ENCODE measurements at regions not wholly inside any gene's neighbourhood (a gene's known extent, or its start where the extent isn't known, plus 50 kb on each side); places are given as distances from the start of the nearest gene placed in this dataset.

- DNase-seq = no peak
Observed at GRCh38 chr13:109390391-109390790, 396.0 kb downstream of the IRS2 start.

GRCh38 chr13:109389892-109390345 lies 396.5 kb downstream of the IRS2 start:
- no peak for DNase-seq

DNA sequence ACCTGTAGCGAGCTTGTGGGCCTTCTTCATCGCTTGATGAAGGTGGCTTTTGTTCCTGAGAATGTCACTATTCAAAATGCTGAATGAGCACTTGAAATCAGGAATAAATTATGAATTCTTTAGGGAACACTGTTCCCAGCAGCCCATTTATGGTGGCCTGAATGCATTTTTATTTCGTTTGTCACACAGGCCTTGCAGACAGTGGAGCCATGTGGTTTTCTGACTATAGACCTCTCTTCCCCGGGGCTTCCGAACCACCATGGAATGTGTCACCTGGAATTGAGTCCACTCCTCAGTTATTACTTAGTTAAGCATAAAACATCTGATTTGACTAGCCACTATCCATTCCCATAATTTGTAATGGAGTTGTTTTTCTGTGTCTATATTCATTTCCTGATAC lies 396.9 kb downstream of the IRS2 start:
- no peak for DNase-seq

DNA sequence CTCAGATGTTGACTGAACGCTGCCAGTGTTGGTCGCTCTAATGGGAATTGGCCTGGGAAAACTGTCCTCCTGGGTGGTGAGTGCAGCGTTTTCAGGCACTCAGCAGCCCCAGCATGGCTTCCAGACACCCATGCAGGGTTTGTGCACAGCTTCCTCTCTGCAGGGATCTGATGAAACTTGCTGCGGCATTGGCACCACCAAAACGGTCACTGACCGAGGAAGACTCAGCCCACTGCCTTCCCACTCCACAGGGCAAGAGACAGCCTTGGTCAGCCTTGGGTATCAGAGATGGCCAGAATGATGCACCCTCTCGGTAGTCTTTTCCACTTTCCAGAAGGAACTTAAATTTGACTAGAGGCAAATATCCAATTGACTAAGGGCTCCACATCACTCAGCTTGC lies 398.9 kb downstream of the IRS2 start:
- no peak for DNase-seq

DNA sequence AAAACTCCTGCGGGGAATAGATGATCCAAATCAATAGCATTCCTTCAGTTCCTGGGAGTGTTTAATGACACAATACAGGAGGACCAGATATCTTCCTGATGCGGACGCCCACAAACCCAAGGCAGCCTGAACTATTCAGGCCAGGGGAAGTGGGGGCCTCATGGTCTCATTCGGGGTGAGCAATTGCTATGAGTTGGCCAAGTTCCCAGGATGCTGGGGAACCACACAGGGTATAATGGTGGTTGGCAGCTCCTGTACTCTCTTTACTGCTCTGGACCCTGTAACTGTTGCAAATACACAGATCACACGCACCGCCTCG lies 401.2 kb downstream of the IRS2 start:
- no peak for DNase-seq

- DNase-seq = no peak
Observed at GRCh38 chr13:109384491-109385241, 401.7 kb downstream of the IRS2 start.

DNA sequence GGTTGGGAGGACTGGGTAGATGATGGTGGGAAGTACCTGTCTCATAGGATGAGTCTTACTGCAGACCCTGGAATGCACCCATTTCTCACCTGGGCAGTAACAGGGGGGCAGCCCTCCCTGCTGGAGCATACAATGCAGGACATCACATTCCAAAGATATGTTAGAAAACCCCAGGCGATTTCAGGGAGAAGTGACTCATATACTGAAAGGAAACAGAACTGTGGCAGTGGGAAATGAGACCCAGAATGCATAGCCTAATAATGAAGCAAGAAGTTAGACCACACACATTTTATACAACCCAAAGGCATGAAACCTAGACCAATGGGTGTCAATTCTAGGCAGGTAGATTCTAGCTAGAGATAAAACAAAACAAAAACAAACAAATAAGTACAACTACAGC lies 402.7 kb downstream of the IRS2 start:
- DNase-seq = no peak

GRCh38 chr13:109381546-109382180 lies 404.7 kb downstream of the IRS2 start:
- DNase-seq = no peak

GRCh38 chr13:109380457-109380856 lies 405.9 kb downstream of the IRS2 start:
- no peak for DNase-seq

DNA sequence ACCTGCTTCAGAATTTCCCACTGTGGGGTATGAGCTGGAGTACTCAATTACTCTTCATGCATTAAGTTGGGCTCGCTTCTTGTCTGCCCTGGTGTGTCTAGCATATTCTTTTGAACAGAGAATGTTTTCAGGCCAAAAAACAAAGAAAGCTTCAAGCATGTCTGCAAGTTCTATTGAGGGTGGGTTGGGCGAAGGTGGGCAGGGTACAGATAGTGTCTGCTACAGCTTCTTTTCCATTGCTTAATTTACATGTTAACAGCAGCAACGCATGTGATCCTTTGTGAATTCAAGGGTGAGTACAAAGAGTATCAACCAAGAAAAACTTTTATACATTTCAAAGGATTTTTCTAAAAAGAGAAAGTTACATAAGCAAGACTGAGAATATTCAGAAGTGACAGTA lies 406.5 kb downstream of the IRS2 start:
- no peak for DNase-seq

DNA sequence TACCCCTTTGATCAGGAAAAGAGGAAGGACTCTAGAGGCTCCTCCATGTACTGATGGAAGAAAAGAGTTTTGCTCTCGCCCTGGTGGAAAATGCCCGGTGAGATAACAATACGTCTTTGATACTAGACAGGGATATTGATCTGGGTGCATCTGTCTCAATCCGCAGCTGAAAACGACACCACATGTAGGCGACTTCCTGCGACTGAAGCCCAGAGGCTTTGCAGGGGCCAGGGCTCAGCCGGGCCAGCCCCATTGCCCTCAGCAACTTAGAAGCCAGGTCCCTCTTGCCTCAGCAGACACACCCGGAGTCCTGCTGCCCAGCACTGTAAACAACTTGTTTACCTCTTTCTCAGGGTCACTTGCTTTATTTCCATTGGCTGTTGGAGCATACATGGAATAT lies 409.4 kb downstream of the IRS2 start:
- DNase-seq = no peak

GRCh38 chr13:109374609-109375200 lies 411.7 kb downstream of the IRS2 start:
- DNase-seq = no peak

- DNase-seq = no peak
Observed at GRCh38 chr13:109372666-109373065, 413.7 kb downstream of the IRS2 start.

DNA sequence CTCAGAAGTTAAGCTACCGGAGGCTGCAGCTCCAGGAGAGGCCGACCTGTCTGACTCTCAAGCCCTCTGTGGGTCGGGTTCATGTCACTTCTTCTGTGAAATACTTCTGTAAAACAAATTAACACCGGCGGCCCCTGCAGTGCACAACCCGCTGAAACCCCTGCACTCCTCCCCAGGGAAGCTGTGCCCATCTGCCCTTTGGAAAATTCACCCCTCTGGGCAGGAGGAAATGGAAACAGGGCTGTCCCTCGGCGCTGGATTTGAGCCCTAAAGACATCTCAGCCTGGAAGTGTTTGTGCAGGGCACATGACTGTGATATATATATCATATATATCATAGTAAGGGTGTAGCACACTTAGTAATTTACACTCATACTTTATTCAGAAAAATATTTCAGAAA lies 415.3 kb downstream of the IRS2 start:
- DNase-seq = no peak

GRCh38 chr13:109370496-109370895 lies 415.9 kb downstream of the IRS2 start:
- no peak for DNase-seq

DNA sequence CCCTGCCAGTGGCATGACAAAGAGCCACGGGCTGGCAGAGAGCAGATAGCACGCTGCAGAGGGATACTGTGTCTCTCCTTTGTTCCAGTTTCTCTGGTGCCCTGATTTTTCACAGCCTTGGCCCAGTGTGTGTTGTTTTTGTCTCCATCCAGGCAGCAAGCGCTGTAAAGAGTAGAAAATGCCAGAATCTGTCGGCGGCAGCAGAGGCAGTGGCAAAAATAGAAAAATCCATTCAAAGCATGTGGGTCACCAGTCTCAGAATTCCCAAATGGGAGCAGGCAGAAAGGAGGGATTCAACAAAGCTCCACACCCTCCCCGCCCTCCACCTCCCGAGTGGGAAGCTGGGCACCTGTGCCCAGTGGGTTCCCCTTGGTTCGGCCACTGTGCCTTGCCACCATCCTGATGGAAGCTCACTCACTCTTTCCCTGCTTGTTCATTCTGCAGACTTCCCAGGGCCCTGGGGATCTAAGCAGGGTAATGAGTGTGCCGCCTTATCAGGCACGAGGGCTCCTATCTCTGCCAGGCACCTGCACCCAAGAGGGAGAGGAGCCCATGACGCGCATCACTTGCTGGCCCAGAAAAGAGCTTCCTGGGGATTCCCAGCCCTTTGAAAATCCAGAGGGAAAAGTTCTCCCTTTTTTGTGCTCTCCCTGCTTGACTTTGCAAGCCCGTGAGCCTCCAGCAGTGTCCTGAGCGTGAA lies 416.9 kb downstream of the IRS2 start:
- no peak for DNase-seq

DNA sequence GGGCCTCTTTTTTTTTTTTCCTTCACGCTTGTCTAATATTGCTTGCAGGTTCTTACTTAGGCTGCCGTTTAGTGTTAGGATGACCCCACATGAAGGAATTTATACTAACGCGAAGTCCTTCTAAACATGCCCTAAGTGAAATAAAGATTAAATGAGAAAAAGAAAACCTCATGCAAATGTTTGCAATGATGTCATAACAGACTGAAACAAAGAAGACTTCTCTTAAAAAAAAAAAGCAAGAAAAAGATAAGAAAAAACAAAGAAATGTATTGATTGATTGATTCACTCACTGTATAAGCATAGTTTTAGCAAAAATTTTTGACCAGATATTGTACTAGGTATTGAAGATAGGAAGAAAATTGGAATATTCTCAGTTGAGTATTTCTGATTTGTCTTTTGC lies 418.2 kb downstream of the IRS2 start:
- DNase-seq = no peak

GRCh38 chr13:109366525-109366924 lies 419.9 kb downstream of the IRS2 start:
- no peak for DNase-seq

DNA sequence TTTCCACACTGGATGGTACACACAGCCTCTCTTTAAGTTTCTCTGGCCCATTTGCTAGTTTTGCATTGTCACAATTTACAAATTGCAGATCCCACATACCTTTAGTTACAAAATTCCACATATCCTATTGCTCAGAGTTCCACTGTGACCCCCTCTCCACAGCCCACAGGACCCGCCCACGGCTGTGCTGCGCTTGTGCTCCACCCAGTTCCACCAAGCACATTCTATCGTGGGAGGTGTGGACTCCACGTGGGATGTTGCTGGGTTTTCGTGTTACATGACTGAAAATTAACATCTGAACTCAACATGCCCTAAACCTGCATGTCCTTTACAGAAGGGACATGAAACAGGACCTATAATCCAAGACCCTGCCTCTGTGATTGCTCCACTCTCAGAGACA lies 423.0 kb downstream of the IRS2 start:
- no peak for DNase-seq

- DNase-seq = no peak
Observed at GRCh38 chr13:109362616-109363015, 423.8 kb downstream of the IRS2 start.

DNA sequence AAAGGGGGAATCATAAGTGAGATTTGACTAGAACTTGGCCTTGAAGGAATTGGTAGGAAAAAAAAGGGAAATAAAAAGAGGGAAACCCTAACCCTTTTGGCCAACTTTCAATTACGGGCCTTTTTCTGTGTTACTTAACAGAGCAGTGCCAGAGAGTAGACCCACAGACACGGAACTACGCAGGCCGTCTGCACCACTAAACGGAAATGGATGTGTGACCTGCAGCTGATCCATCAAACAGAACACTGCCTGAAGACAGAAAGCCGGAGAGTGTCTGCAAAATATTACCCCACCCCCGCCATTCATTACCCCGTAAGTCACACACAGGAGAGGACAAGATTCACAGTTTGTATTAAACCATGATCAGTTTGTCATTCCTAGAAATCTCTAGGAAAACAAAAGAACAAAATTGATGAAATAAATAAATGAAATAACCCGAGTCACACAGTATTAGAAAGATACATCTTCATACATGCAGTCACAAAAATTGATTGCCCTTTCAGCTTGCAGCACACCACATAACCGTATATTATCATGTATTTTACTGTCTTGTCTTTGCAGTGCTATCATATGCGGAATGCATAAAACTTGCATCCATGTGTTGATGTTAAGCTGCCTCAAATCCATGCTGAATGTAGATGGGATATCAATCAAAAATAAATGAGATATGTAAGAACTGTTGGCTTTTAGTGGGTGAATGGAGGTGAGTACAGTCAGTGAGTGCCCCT lies 424.7 kb downstream of the IRS2 start:
- no peak for DNase-seq

- no peak for DNase-seq
Observed at GRCh38 chr13:109357751-109358471, 428.5 kb downstream of the IRS2 start.
